Trophoblast cell (in vitro differentiated cells and primary cell): ENCODE measurements at regions not wholly inside any gene's neighbourhood (a gene's known extent, or its start where the extent isn't known, plus 50 kb on each side); places are given as distances from the start of the nearest gene placed in this dataset.

Experiments
- DNase-seq, 2 donors: peaks; one replicate each; pipeline ENCODE4 v3.0.0-alpha.2; 2016
- H2AFZ ChIP-seq: 2 replicates; pipeline ENCODE4 v1.6.1; 2013; ENCODE audit warnings: low read length, moderate library complexity, mild to moderate bottlenecking; ENCODE audit not compliant: insufficient read depth, poor library complexity
- H2AK5ac ChIP-seq: 2 replicates; pipeline ENCODE4 v1.6.1; 2013; ENCODE audit warnings: mild to moderate bottlenecking, low read length
- H2BK120ac ChIP-seq: 2 replicates; pipeline ENCODE4 v1.6.1; 2013; ENCODE audit warnings: low read length, mild to moderate bottlenecking, moderate library complexity; ENCODE audit not compliant: insufficient read depth, poor library complexity
- H2BK12ac ChIP-seq: 2 replicates; pipeline ENCODE4 v1.6.1; 2013; ENCODE audit warnings: mild to moderate bottlenecking, low read length, moderate library complexity
- H2BK5ac ChIP-seq: 2 replicates; pipeline ENCODE4 v1.6.1; 2013; ENCODE audit warnings: low read length, low read depth, moderate library complexity, mild to moderate bottlenecking; ENCODE audit not compliant: poor library complexity
- H3K14ac ChIP-seq: 2 replicates; pipeline ENCODE4 v1.6.1; 2013; ENCODE audit warnings: mild to moderate bottlenecking, low read length
- H3K18ac ChIP-seq: 2 replicates; pipeline ENCODE4 v1.6.1; 2013; ENCODE audit warnings: mild to moderate bottlenecking, low read length
- H3K23ac ChIP-seq: 2 replicates; pipeline ENCODE4 v1.6.1; 2013; ENCODE audit warnings: low read length
- H3K27ac ChIP-seq: 2 replicates; pipeline ENCODE4 v1.5.1; 2013; ENCODE audit warnings: low read depth, mild to moderate bottlenecking, inconsistent platforms, low read length, moderate library complexity
- H3K27me3 ChIP-seq: 2 replicates; pipeline ENCODE4 v1.6.1; 2013; ENCODE audit warnings: inconsistent platforms, mild to moderate bottlenecking, low read length, moderate library complexity; ENCODE audit not compliant: insufficient read depth
- H3K36me3 ChIP-seq, 2 experiments: 1 replicate in 1 of 2; 2 replicates in 1 of 2; pipeline ENCODE4 v1.6.1; 2013; ENCODE audit warnings: low read length in 2 of 2, mild to moderate bottlenecking in 2 of 2, moderate library complexity in 1 of 2; ENCODE audit not compliant: insufficient read depth in 2 of 2, control insufficient read depth in 1 of 2
- H3K4ac ChIP-seq: 2 replicates; pipeline ENCODE4 v1.6.1; 2013; ENCODE audit warnings: low read depth, mild to moderate bottlenecking, low read length, moderate library complexity
- H3K4me1 ChIP-seq, 2 experiments: 1 replicate in 1 of 2; 2 replicates in 1 of 2; pipeline ENCODE4 v1.6.1; 2013; ENCODE audit warnings: low read length in 2 of 2, mild to moderate bottlenecking in 2 of 2, moderate library complexity in 1 of 2; ENCODE audit not compliant: insufficient read depth in 2 of 2, control insufficient read depth in 1 of 2
- H3K4me2 ChIP-seq: 2 replicates; pipeline ENCODE4 v1.6.1; 2013; ENCODE audit warnings: inconsistent platforms, mild to moderate bottlenecking, low read length, moderate library complexity
- H3K4me3 ChIP-seq: 2 replicates; pipeline ENCODE4 v1.5.1; 2013; ENCODE audit warnings: mild to moderate bottlenecking, low read depth, low read length, inconsistent platforms
- H3K79me1 ChIP-seq: one replicate; pipeline ENCODE4 v1.6.1; 2013; ENCODE audit warnings: low read length
- H3K79me2 ChIP-seq: 2 replicates; pipeline ENCODE4 v1.6.1; 2013; ENCODE audit warnings: low read length, mild to moderate bottlenecking; ENCODE audit not compliant: control insufficient read depth, insufficient read depth, poor library complexity
- H3K9ac ChIP-seq: 2 replicates; pipeline ENCODE4 v1.6.1; 2013; ENCODE audit warnings: mild to moderate bottlenecking, low read length
- H3K9me3 ChIP-seq: 2 replicates; pipeline ENCODE4 v1.6.1; 2013; ENCODE audit warnings: low read depth, mild to moderate bottlenecking, control low read depth, inconsistent platforms, low read length; ENCODE audit not compliant: insufficient read depth
- H4K12ac ChIP-seq: 2 replicates; pipeline ENCODE4 v1.6.1; 2013; ENCODE audit warnings: low read depth, mild to moderate bottlenecking, low read length, moderate library complexity
- H4K8ac ChIP-seq: 2 replicates; pipeline ENCODE4 v1.6.1; 2013; ENCODE audit warnings: low read depth, mild to moderate bottlenecking, low read length, moderate library complexity
- H4K91ac ChIP-seq: one replicate; pipeline ENCODE4 v1.6.1; 2013; ENCODE audit warnings: low read depth, mild to moderate bottlenecking, low read length, moderate library complexity
- WGBS: extraction: QIAGEN DNeasy Blood & Tissue Kit; methylation state at CpG from one replicate; pipeline ENCODE4 v1.1.7; 2013; ENCODE audit warnings: missing lambda C conversion rate; ENCODE audit not compliant: insufficient read length, insufficient coverage; ENCODE audit errors: extremely low coverage; 5-methylcytosine and 5-hydroxymethylcytosine counted together

DNA sequence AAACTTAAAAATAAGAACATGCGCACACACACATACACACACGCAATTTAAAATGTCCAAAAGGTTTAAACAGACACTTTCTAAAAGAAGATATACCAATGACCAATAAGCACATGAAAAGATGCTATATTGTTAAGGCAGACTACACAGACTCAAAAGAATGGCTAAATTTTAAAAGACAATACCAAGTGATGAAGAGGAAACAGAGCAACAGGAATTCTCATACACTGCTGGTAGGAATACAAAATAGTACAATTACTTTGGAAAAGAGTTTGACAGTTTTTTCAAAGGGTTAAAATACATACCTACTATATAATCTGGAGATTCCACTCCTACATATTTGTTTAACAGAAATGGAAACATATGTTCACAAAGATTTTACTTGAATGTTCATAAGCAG is 239.6 kb upstream of the SAMSN1 start:
- Histone ChIP-seq H3K4me2 (no peak overlapping the region), H3K18ac (no peak overlapping the region), H3K9ac (no peak overlapping the region), H2AK5ac (no peak overlapping the region), H3K14ac (no peak overlapping the region), H2BK12ac (no peak overlapping the region), H2BK5ac (no peak overlapping the region), H3K79me1 (no peaks in the 10 kb centered on the region), H4K91ac (no peak overlapping the region), H4K12ac (no peak overlapping the region), H3K4ac (no peak overlapping the region), H4K8ac (no peak overlapping the region), H3K79me2 (no peaks in the 10 kb centered on the region), H3K23ac (no peak overlapping the region), H3K4me3 (no peak overlapping the region), H3K27ac (no peak overlapping the region), H2AFZ (no peak overlapping the region), H3K9me3 (no peaks in the 10 kb centered on the region), H3K4me1 (no peaks in the 10 kb centered on the region), H2BK120ac (no peak overlapping the region), H3K36me3 (no peaks in the 10 kb centered on the region), H3K27me3 (no peaks in the 10 kb centered on the region)
- no peak for DNase-seq
- no CpG with 5 or more reads among the region's 2 CpGs for WGBS

DNA sequence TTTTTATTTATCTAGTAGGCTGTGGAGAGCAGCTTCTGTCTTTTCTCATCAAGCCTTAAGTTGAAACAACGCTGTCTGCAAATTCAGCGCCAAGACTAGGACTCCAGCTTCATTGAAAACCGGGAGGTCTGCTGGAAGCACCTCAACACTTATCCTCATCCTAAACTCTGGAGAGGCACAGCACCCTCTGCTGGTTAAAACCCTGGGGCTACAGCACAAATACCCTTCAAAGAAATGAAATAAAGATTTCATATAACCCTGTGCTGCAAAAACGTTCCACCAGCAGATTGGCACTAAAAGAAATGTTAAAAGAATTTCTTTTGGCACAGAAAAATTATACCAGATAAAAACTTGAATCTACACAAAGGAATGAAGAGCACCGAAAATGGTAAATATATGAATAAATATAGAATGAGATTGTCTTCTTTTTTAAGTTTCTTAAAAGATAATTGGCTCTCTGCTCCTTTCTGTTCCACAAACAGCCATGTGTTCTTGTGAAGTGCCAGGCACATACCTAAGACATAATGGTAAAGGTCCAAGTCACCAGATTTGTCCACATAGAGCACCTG is 227.7 kb upstream of the SAMSN1 start:
- Histone ChIP-seq H3K79me2 (no peaks in the 10 kb centered on the region), H4K91ac (no peak overlapping the region), H3K18ac (no peak overlapping the region), H3K4me2 (no peak overlapping the region), H3K14ac (no peak overlapping the region), H3K27ac (no peak overlapping the region), H4K8ac (no peak overlapping the region), H3K23ac (no peak overlapping the region), H4K12ac (no peak overlapping the region), H2AFZ (no peak overlapping the region), H2BK5ac (no peak overlapping the region), H3K36me3 (no peaks in the 10 kb centered on the region), H3K9me3 (peaks cover under 1% of the 10 kb centered on the region), H2AK5ac (no peak overlapping the region), H2BK120ac (no peak overlapping the region), H3K4ac (no peak overlapping the region), H3K4me1 (no peaks in the 10 kb centered on the region), H3K79me1 (no peaks in the 10 kb centered on the region), H3K4me3 (no peak overlapping the region), H3K27me3 (no peaks in the 10 kb centered on the region), H3K9ac (no peak overlapping the region), H2BK12ac (no peak overlapping the region)
- WGBS: no CpG with 5 or more reads among the region's 5 CpGs
- DNase-seq: peak; percentile 24 to 71

DNA sequence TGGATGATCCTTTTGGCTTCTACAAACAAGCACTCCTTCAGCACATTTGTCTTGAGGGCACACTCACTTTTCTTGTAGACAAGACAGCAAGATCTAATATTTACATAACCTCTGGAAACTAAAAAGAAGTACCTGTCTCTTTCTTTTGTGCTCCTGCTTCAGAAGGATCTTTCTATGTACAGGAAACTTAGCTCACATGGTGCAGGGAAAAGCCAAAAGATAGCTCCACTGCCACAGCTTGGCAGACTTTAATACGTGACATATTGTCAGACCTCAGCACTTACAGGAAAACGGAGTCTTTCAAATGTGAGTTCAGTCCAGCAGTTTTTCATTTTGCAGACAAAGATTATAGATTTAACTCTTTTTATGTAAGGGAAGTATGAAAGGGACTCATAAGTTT is 225.5 kb upstream of the SAMSN1 start:
- Histone ChIP-seq H2AK5ac (no peak overlapping the region), H2BK5ac (no peak overlapping the region), H4K12ac (no peak overlapping the region), H3K14ac (no peak overlapping the region), H3K18ac (no peak overlapping the region), H3K4ac (no peak overlapping the region), H3K4me2 (no peak overlapping the region), H3K27ac (no peak overlapping the region), H4K91ac (no peak overlapping the region), H3K4me3 (no peak overlapping the region), H3K79me1 (no peaks in the 10 kb centered on the region), H3K36me3 (no peaks in the 10 kb centered on the region), H2BK120ac (no peak overlapping the region), H2BK12ac (no peak overlapping the region), H2AFZ (no peak overlapping the region), H3K23ac (no peak overlapping the region), H3K9ac (no peak overlapping the region), H3K9me3 (no peaks in the 10 kb centered on the region), H3K4me1 (no peaks in the 10 kb centered on the region), H4K8ac (no peak overlapping the region), H3K79me2 (no peaks in the 10 kb centered on the region), H3K27me3 (no peaks in the 10 kb centered on the region)
- no CpG with 5 or more reads among the region's 2 CpGs for WGBS
- no peak for DNase-seq

DNA sequence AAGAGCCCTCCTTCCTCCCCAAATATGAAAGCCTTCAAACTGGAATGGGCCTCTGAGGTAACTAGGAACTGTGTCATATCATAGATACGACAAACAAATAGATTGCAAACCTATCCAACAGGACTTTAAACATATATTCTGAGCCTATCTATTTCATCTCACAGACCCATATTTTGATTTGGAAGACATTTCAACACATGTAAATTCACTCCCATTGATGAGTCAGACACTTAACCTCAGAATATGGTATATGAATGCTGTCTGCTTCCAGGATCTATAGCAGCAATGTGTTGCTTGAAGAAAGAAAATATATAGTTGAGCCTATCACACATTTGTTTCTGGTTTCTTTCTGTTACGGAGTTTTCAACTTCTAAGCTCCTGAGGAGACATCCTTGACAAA is 221.9 kb upstream of the SAMSN1 start:
- Histone ChIP-seq H3K18ac (no peak overlapping the region), H2BK5ac (no peak overlapping the region), H3K36me3 (no peaks in the 10 kb centered on the region), H4K12ac (no peak overlapping the region), H2BK12ac (no peak overlapping the region), H4K91ac (no peak overlapping the region), H3K79me1 (no peaks in the 10 kb centered on the region), H3K4me2 (no peak overlapping the region), H3K27ac (no peak overlapping the region), H4K8ac (no peak overlapping the region), H3K14ac (no peak overlapping the region), H3K79me2 (no peaks in the 10 kb centered on the region), H3K4me3 (no peak overlapping the region), H3K4me1 (no peaks in the 10 kb centered on the region), H3K9ac (no peak overlapping the region), H3K23ac (no peak overlapping the region), H2AFZ (no peak overlapping the region), H2BK120ac (no peak overlapping the region), H3K4ac (no peak overlapping the region), H2AK5ac (no peak overlapping the region), H3K9me3 (no peaks in the 10 kb centered on the region), H3K27me3 (no peaks in the 10 kb centered on the region)
- DNase-seq: peak; percentile 3 to 65
- no CpG with 5 or more reads among the region's 2 CpGs for WGBS
